ENCODE measurements at regions not wholly inside any gene's neighbourhood (a gene's known extent, or its start where the extent isn't known, plus 50 kb on each side); places are given as distances from the start of the nearest gene placed in this dataset.
"Not testable (repeated sequence)": the region's sequence is repeated elsewhere in the genome, so short reads cannot be mapped to it uniquely, and the experiment has no call there.

GRCh38 chr1:37325010-37325409, 149.4 kb upstream of the ZC3H12A start:
- no peak for DNase-seq

- no peak for DNase-seq
Observed at GRCh38 chr1:37325509-37326437, 148.6 kb upstream of the ZC3H12A start.

- DNase-seq, result no peak
Observed at GRCh38 chr1:37332126-37332525, 142.3 kb upstream of the ZC3H12A start.

GRCh38 chr1:37338658-37339057, 135.7 kb upstream of the ZC3H12A start:
- DNase-seq, result no peak

GRCh38 chr1:37342736-37343135, 131.6 kb upstream of the ZC3H12A start:
- no peak for DNase-seq

GRCh38 chr1:37347104-37347649, 127.2 kb upstream of the ZC3H12A start:
- no peak for DNase-seq

GRCh38 chr1:37353871-37354270, 120.5 kb upstream of the ZC3H12A start:
- DNase-seq, result no peak

GRCh38 chr1:37354876-37355650, 119.3 kb upstream of the ZC3H12A start:
- DNase-seq, result no peak

- no peak for DNase-seq
Observed at GRCh38 chr1:37358992-37359391, 115.4 kb upstream of the ZC3H12A start.

GRCh38 chr1:37360011-37360410, 114.4 kb upstream of the ZC3H12A start:
- no peak for DNase-seq

- DNase-seq, result no peak
Observed at GRCh38 chr1:37362594-37363385, 111.6 kb upstream of the ZC3H12A start.

- DNase-seq, result no peak
Observed at GRCh38 chr1:37363535-37363934, 110.8 kb upstream of the ZC3H12A start.

- not testable (repeated sequence) for DNase-seq
Observed at GRCh38 chr1:37368665-37369315, 105.6 kb upstream of the ZC3H12A start.

- no peak for DNase-seq
Observed at GRCh38 chr1:37372302-37372701, 102.1 kb upstream of the ZC3H12A start.

- no peak for DNase-seq
Observed at GRCh38 chr1:37372711-37373110, 101.7 kb upstream of the ZC3H12A start.

- no peak for DNase-seq
Observed at GRCh38 chr1:37373413-37373812, 101.0 kb upstream of the ZC3H12A start.

- not testable (repeated sequence) for DNase-seq
Observed at GRCh38 chr1:37380546-37380945, 93.8 kb upstream of the ZC3H12A start.

- no peak for DNase-seq
Observed at GRCh38 chr1:37387854-37388253, 86.5 kb upstream of the ZC3H12A start.

GRCh38 chr1:37389327-37389726, 85.1 kb upstream of the ZC3H12A start:
- no peak for DNase-seq

- DNase-seq, result no peak
Observed at GRCh38 chr1:37391211-37392011, 83.0 kb upstream of the ZC3H12A start.

GRCh38 chr1:37392051-37392450, 82.3 kb upstream of the ZC3H12A start:
- DNase-seq, result no peak
